GM18870 (cell line): ENCODE measurements at regions not wholly inside any gene's neighbourhood (a gene's known extent, or its start where the extent isn't known, plus 50 kb on each side); places are given as distances from the start of the nearest gene placed in this dataset.

Experiments used
- ATAC-seq: cut with Tn5 transposase; IDR thresholded peaks from one replicate; pipeline ENCODE4 v1.9.1; 2021; ENCODE audit warnings: moderate library complexity; ENCODE audit not compliant: unreplicated experiment

DNA sequence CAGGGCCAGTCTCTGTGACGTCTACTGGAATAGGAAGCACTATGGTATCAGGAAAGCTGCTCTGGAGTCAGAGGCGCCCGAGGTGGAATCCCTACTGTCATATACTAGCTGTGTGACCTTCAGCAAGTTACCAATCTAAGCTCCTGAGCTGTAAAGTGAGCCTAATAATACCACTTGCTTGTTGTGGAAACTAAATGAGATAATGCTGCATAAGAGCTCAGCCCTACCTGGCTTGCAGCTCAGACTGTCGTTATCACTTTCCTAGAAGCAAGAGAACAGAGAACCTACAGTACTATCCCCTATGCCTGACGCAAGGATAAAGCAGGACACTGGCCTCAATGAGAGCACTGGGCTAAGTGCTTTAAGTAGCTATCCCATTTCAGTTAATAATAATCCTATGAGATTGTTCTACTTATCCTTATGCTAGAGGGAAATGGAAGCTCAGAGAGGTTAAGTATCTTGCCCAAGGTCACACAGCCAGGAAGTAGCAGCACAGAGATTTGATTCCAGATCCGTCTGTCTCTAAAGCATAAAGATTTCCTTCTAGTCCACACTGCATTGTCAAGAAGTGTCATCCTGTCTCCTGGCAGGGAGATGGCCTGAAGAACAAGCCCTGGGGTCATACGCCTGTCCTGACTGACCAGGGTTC is 195.2 kb downstream of the TLE3 start:
- ATAC-seq = no peak

DNA sequence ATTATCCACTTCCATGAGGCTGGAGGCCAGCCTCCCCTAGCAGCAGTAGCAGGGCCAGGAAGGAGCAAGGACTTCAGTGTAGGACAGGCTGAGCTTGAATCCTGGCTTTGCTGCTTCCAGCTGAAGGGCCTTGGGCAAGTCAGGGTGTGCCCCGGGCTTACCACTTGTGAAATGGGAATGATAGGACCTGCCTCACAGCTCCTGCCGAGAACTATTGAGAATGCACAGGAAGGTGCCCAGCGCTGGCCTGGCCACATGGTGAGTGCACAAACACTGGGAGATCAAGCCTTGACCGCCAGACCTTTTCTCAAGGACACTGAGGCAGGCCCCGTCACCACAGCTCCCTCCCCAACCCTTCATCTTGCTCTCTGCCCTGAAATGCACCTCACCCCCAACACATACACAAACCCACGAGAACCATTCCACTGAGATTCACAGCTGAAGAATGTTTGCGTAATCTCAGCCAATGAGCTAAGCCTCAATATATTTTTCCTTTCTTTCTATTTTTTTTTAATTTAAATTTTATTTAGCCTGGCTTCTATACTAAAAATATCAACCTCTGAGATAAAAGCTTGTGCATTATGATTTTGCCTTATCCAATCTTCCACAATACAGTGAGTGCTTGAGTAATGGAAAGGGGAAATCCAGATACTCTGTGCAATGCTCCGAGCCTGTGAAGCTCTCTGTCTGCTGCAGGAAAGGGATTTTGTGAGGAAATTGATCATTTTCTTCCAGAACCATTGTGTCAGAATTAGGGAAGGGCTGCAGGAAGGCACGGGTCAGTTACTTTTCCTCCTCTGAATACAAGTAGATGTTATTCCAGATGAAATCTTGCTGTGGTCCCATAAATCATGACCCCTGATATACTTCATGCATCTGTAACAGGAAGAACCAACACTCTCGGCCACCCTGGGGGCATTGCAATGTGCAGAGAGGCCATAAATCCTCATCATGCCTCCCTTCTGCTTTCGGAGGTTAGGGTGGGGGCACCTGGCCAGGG is 193.9 kb downstream of the TLE3 start:
- ATAC-seq = no peak

DNA sequence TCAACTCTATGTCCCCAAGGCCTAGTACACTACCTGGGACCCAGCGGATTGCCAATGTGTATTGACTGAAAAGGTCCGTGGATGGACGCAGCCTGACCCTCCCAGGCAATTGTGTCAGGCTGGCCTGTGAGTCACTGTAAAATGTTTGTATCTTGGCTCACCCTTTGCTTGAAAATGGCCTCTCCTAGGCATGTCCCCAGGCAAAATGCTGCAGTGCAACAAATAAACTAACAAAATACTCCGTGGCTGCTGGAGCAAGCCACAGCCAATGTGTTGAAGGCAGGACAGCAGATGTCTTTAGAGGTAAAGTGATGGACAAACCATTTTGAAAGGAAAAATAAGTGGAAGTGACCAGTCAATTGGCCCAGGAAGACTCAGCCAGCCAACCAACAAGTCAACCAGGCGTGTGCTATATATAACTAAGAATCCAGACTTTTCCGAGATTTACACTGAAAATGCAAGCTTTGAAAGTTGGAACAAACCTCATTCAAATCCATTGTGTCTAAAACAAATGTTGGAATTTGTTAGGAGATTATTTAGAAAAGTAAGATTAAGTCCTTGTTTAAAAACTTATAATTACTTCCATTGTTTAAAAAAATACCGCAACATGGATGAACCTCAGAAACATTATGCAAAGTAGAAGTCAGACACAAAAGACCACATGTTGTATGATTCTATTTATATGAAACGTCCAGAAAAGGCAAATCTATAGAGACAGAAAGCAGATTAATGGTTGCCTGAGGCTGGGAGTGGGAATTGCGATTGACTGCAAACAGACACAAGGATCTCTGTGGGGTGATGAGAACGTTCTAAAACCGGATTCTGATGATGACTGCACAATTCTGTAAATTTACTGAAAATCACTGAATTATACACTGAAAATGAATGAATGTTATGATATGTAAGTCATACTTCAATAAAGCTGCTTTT is 191.2 kb downstream of the TLE3 start:
- no peak for ATAC-seq

DNA sequence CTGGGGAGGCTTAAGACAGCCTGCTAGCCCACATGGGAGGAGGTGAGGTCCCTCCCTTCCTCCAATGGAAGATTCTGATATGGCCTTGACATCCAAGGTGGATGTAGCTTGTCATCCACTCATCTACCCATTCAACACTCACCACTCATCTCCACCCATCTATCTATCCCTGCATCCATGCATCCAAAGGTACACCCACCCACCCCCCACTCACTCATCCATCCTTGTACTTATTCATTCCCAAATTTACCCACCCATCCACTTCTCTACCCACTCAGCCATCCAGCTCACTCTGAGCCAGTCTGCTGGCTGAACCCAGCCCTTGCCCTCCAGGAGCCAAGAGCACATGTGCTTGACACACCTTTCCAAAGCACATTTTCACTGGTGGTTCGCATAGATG is 189.7 kb downstream of the TLE3 start:
- no peak for ATAC-seq

DNA sequence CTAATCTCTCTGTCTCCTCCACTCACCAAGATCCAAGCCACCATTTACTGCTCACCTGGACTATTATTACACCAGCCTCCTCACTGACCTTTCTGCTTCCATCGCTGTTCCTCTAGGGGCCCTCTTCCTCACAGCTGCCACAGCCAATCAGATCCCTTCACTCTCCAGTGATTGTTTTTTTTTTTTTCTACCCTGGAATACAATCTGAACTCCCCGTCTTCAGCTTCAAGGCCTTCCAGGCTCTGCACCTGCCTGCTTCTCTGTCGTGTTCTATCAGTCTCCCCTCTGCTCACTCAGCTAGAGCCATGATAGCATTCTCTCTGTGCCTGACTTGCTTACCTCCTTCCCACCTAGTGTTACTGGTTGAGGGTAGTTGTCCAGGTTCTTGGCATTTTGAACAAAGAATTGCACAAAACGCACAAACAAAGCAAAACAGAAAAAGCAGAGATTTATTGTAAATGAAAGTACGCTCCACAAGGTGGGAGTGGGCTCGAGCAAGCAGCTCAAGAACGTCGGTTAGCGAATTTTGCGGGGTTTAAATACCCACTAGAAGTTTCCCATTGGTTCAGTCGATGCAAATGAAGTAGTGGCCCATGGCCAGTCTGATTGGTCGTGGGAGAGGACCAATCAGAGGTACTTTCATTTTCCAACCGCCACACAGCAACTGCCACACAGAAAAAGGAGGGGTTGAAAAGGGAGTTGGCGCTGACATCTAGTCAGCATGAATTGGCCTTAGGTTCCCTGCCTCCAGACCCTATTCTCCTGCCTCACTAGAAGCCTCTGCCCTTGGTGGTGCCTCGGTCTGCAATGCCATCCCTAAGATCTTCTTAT is 188.9 kb downstream of the TLE3 start:
- no peak for ATAC-seq

DNA sequence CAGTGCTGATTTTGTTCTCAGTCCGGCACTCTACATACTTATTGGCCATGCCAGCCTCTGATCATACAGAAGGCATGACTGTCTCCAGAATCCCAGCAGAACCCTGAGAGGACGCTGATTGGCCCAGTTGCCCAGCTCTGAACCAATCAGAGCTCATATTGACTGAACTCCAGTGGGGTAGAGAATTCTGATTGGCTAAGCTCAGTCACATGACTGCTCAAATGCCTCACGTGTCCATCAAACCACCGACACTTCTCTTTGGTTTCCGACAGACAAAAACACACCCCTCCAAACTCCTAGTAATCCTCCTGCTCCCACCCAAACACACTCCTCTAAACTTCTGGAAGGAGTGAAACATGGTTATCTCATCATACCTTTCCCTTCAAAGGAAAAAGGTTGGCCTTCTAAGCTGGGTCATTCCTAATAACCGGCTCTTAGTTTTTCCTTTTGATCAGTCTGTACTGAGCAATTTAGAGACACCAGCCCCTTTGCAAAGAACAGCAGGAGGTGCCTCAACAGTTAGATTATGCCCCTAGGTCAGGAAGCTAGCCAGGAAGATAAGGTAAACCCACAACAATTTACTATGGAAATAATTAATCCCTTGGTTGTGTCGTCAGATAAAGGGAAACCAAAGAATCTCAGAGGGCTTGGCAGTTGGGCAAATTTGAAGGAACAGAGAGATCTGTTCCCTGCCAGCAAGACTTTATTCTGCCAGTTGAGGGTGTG is 187.8 kb downstream of the TLE3 start:
- no peak for ATAC-seq

DNA sequence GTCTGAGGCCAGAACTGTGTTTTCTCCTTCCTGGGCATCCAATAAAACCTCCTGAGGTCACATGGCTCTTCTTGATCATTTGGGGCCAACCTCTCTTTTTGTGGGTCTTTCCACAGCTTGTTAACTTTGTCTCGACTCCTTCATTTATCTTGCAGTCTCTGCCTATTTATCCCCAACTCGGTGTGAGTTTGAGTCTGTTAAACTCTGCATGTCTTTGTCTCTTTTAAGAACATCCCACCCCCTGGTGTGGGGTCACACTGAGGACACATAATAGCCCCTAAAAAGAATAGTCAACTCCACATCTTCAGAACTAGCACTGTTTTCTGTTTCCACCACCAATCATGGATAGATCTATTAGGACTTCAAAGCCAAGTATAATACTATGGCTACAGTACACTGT is 187.2 kb downstream of the TLE3 start:
- no peak for ATAC-seq

DNA sequence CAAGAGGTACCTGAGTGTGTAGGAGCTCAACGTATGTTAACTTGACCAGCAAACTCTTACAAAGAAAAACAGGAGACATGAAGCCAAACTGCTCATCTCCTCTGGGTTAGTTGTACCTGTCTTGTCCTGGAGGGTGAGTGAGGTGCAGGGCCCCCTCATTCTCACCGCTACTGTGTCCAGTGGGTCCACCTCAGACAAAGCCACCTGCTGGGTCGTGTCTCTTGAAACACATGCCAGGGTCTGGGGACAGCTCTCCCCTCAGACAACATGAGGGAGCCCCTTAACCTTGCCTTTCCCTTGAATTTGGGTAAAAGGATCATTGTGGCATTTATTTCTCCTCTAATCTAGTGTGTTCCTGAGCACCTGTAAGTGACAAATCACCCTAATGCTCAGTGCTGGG is 185.6 kb downstream of the TLE3 start:
- no peak for ATAC-seq

DNA sequence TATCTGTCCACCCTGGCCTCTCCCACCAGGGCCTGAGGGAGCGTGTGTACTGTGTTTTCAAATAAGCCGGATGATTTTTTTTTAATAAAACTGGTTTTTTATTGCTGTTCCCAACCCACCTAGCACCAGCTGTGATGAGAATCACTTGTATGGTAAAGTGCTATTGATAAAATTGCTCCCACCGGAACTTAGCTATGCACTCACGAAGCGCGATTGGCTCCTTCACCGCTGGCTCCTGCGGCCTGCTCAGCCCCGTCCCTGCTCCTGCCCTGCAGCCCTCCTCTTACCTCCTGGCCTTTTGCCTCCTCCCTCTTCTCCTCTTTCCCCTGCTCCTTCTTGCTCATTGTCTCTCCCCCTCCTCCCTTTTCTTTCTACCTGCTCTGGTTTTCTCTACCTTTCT is 183.7 kb downstream of the TLE3 start:
- ATAC-seq = no peak

DNA sequence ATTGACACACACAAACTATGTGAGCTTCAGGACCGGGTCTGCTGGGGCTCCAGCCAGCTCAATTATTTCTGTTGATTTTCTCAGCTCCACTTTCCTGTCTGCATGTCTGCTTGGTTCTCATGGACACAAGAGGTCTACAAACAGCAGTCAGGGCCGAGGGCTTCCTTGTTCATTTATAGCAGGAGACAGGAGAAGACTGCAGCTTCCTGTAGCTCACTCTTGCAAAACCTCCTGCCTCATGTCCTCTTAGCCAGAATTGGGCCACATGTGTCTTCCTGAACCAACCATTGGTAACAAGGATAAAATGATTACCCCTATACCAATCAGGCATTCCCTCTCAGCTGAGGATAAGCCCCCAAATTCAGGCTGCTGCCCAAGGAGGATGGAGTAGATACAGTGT is 182.8 kb downstream of the TLE3 start:
- ATAC-seq = no peak

DNA sequence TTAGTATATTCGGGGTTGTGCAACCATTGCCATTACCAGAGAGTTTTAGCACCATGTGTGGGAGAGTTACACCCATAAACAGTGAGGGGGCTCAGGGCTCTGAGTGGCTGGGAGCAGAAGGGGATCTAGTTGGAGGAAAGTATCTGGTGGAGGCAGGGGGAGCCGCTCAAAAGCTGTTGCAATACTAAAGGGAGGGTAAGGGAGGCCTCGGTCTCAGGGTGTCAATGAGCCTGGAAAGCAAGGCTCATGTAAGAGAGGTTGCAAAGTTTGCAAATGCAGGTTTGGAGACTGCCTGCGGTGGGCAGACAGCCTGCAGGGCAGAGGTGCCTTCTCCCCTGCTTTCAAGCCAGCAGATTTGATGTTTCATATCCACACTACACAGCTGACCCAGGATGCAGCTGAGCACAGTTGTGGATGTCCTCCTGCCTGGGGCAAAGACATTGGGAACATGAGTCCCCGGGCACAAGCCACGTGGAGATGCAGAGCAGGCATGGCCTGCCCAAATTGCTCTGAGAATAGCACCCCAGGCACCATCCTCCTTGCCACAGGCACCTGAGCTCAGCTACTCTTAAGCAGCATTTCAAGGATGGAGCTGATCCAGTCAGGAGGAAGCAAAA is 181.4 kb downstream of the TLE3 start:
- ATAC-seq = no peak

DNA sequence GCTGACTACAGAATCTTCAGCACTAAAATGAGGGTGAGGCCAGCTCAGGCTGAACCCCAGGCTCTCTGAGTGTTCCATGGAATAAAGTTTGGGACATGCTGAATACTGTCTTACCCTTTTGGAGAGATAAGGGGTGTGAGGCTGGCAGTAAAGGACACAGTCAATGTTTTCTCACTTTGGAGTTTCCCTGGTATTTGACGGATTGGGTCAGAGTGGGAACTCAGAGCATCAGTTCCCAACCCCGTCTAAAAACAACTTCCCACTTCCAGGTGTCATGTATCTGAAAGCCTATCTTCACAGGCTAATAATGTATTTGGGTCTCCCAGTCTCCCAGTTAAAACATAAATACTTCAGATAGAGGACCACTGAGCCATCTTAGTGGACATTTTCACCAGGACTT is 180.7 kb downstream of the TLE3 start:
- ATAC-seq = no peak

DNA sequence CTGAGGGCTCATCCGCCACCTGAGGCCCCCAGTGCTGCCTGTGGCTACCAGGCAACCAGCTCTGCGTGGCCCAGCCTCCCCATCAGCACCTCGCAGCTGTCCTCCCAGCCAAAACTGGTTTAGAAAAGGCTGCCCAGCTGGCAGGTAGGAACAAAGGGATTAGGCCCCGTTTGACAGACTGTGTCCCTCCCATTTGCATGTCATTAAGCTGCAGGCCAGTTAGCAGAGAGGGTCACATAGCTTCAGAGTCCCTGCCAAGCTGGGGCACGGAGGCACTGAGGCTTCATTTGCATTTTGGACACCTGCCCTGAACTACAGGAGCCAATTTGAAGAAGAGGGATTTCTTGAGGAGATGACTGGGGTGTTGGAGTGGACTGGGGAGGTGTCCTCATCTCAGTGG is 177.9 kb downstream of the TLE3 start:
- no peak for ATAC-seq

DNA sequence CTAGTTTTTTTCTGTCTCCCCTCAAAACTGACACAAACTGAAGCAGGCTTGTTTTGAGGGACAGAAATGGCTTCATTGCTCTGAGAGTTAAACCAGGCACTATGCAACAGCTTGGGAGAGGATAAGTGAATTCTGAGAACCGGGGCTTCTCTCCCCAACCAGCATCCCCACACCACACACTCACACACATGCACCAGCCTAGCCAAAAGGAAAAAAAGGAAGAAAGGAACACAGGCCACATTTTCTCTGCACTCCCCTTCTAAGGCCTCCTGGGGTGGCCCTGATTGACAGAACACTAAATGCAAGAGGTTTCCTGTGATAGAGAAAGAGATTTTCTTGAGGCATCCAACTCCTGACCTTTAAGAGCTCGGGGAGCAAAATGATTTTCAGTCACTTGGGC is 177.5 kb downstream of the TLE3 start:
- ATAC-seq = no peak

DNA sequence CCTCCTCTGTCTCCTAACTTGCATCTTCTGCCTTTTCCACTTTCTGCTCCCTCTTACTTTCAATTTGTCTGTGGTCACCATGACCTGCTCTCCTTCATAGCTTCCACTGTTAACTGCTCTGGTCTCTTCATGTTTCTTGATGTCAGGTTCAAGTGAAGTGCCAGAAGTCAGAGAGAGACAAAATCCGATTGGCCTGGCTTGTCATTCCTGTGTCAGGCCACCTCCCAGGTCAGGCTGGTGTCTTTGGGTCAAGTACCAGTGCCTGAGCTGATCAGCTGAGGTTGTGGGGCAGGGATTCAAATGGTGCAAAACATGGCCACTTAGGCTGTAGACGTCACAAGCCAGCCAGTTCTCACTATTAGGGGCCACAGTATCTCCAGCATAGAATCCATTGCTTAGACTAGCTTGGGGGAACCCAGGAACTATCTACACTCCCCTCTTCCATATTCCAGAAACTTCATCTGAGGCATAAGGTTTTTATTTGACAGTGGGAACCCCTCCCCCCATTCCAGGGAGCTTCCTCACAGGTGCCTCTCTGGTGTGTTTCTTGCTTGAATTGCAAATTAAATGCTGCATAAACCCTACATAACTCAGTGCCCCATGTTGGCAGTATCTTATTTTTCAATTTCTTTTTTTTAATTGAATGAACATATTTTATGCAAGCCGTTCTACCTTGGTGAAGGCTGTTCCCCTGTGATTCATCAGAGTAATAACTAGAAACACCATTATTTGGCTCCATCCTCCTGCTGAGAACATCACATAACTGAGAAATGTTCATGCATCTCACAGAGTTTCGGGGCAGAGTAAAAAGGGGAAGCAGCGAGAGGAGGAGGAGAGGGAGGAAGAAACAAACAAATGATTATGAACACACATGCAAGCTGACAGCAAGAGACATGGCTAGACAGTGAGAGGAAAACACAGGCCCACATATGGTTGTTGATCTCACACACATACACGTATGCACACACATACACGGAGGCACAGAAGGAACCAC is 175.8 kb downstream of the TLE3 start:
- ATAC-seq = no peak

DNA sequence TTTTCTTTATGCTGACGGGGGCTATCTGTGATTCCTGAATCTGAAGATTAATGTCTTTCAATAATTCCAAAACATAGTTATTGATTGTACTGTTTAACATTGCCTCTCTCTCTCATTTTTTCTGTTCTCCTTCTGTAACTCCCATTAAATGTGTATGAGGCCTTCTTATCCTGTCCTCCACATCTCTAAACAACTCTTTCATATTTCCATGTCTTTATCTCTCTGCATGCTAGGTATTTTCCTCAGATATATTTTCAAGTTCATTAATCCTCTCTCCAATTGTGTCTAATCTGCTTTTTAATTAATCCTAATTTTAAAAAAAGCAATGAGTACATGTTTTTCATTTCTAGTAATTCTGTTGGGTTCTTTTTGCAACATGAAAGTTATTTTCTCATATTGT is 173.2 kb downstream of the TLE3 start:
- ATAC-seq = no peak

DNA sequence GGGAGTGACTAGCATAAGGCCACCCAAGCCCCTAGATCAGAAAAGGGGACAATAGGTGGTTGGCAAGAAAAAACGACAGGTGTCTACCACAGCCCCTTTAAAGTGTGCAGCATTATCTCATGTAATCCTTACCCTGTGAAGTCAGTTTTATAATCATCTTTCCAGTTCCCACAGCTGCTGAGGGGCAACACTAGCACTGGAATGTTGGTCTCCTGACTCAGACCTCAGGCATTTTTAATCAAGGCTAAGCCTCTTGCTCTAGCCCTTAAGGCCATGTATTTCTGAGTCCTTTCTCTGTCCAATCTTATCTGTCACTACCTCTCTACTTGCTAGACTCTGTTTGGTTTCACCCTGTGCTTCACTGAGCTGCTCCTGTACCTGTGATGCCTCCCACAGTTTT is 171.7 kb downstream of the TLE3 start:
- no peak for ATAC-seq

DNA sequence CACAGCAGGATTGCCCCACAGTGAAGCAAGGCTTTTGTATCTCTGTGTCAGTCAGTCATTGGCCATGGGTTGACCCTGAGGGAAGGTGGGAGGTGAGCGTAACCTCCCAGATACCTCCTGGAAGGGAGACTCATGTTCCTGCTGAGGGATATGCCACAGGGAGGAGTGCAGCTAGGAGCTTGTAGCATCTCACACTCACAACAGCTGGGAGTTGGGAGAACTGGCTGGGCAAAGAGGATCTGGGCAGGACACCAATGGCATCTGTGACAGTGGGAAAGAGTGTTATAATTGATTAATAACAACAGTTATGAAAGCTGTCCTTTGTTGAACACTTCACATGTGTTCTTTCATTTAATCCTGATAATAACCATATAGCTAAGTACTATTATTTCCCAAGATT is 171.0 kb downstream of the TLE3 start:
- ATAC-seq = no peak
